DMS53 treated with DMSO at 0.1 percent for 48 hours (cell line): ENCODE measurements at regions not wholly inside any gene's neighbourhood (a gene's known extent, or its start where the extent isn't known, plus 50 kb on each side); places are given as distances from the start of the nearest gene placed in this dataset.
A peak's percentile ranks its signal among the peaks of the same experiment; 100 is the strongest.

Experiments used
- DNase-seq: peaks from one replicate; lab custom pipeline; 2025; ENCODE audit not compliant: unreplicated experiment; lab: John Stamatoyannopoulos, UW

DNA sequence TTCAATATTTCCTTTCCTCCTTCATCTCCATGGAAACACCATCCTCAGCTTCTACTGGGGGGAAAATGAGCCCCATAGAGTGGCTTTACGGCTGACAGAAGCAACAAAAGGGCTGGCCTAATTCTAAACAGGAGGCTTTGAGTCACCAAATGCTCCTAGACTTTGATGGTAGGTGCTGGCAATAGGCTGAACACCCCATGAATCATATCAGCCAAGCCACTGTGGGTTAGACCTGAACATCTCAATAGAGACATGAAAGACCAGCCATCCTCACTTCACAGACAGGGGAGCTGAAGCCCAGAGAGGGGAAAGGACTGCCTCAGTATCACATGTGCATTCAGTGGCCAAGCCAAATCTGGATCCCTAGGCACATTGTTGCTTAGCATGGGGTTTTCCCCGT is 107.6 kb downstream of the AMER1 start:
- no peak for DNase-seq

DNA sequence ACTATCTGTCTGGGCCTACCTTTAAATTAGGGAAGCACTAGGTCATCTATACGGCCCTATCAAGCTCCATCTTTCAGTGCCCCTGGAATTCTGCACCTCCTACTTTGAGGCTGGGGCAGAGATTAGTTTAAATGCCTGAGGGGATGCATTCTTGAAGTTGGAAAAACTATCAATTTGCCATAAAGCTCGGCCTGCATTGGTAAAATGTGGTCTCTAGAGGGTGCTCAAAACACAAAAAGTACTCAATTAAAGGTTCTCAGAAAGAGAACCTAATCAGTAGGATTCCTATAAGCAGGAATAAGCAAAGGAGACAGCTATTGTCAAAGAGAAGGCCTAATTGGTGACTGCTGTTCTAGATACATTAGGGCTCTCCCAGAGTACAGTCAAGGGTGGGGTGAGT is 111.7 kb downstream of the AMER1 start:
- DNase-seq, result peak; percentile 23
